Left lobe of liver (tissue), 2 donors: ENCODE measurements at regions not wholly inside any gene's neighbourhood (a gene's known extent, or its start where the extent isn't known, plus 50 kb on each side); places are given as distances from the start of the nearest gene placed in this dataset.

ENCODE experiments used
- ATAC-seq: fragments of 200-7000 bp; cut with Tn5 transposase; one replicate; pipeline ENCODE4 v1.9.1; 2020; ENCODE audit warnings: mild to moderate bottlenecking, moderate library complexity
- DNase-seq: peaks from one replicate; pipeline ENCODE4 v3.0.0-alpha.2; 2020; ENCODE audit warnings: low spot score
- donor health status: DM: no; HTN: no; CAD: no; lungs with moderate emphysema.
- donor health status: DM: no; HTN: yes; CAD: no.

- DNase-seq: no peak
- ATAC-seq: no peak
Measured at GRCh38 chr4:60808726-60809485, 391.2 kb upstream of the ADGRL3 start.

- no peak for DNase-seq
- ATAC-seq: no peak
Measured at GRCh38 chr4:60809486-60809800, 390.7 kb upstream of the ADGRL3 start.

GRCh38 chr4:60812811-60813210 is 387.3 kb upstream of the ADGRL3 start:
- DNase-seq (no peak), ATAC-seq (no peak)

- DNase-seq (no peak), ATAC-seq (no peak)
Measured at GRCh38 chr4:60814549-60814948, 385.6 kb upstream of the ADGRL3 start.

GRCh38 chr4:60817609-60818008 is 382.5 kb upstream of the ADGRL3 start:
- no peak for ATAC-seq
- DNase-seq: no peak

- no peak for DNase-seq
- no peak for ATAC-seq
Measured at GRCh38 chr4:60822986-60823385, 377.1 kb upstream of the ADGRL3 start.

- DNase-seq (no peak), ATAC-seq (no peak)
Measured at GRCh38 chr4:60840020-60840419, 360.1 kb upstream of the ADGRL3 start.

GRCh38 chr4:60846678-60847077 is 353.4 kb upstream of the ADGRL3 start:
- DNase-seq (no peak), ATAC-seq (no peak)

- DNase-seq (no peak), ATAC-seq (no peak)
Measured at GRCh38 chr4:60847614-60848013, 352.5 kb upstream of the ADGRL3 start.

GRCh38 chr4:60857130-60857753 is 342.9 kb upstream of the ADGRL3 start:
- no peak for ATAC-seq
- no peak for DNase-seq

GRCh38 chr4:60863442-60863841 is 336.7 kb upstream of the ADGRL3 start:
- no peak for DNase-seq
- ATAC-seq: no peak

GRCh38 chr4:60865273-60865672 is 334.9 kb upstream of the ADGRL3 start:
- ATAC-seq (no peak), DNase-seq (no peak)

GRCh38 chr4:60868232-60868960 is 331.7 kb upstream of the ADGRL3 start:
- DNase-seq (no peak), ATAC-seq (no peak)

GRCh38 chr4:60879135-60879701 is 320.9 kb upstream of the ADGRL3 start:
- DNase-seq (no peak), ATAC-seq (no peak)

- ATAC-seq (no peak), DNase-seq (no peak)
Measured at GRCh38 chr4:60884587-60884986, 315.5 kb upstream of the ADGRL3 start.

GRCh38 chr4:60885011-60885410 is 315.1 kb upstream of the ADGRL3 start:
- ATAC-seq: no peak

GRCh38 chr4:60890743-60891142 is 309.4 kb upstream of the ADGRL3 start:
- DNase-seq: no peak
- no peak for ATAC-seq

More at GRCh38 chr4:60885011-60885410, 315.1 kb upstream of the ADGRL3 start:
- no peak for DNase-seq

GRCh38 chr4:60891947-60892346 is 308.2 kb upstream of the ADGRL3 start:
- DNase-seq (no peak), ATAC-seq (no peak)

- DNase-seq (no peak), ATAC-seq (no peak)
Measured at GRCh38 chr4:60897415-60897814, 302.7 kb upstream of the ADGRL3 start.

- ATAC-seq (no peak), DNase-seq (no peak)
Measured at GRCh38 chr4:60905162-60905561, 295.0 kb upstream of the ADGRL3 start.

- no peak for ATAC-seq
Measured at GRCh38 chr4:60911127-60911526, 289.0 kb upstream of the ADGRL3 start.

GRCh38 chr4:60913002-60913401 is 287.1 kb upstream of the ADGRL3 start:
- ATAC-seq (no peak), DNase-seq (no peak)

More at GRCh38 chr4:60911127-60911526, 289.0 kb upstream of the ADGRL3 start:
- no peak for DNase-seq
